Lung (tissue), 11 donors: ENCODE measurements at regions not wholly inside any gene's neighbourhood (a gene's known extent, or its start where the extent isn't known, plus 50 kb on each side); places are given as distances from the start of the nearest gene placed in this dataset.

Experiments
- ATAC-seq: fragments of 200-7000 bp; cut with Tn5 transposase; one replicate; pipeline ENCODE4 v1.9.1; 2020; ENCODE audit warnings: moderate number of reproducible peaks; ENCODE audit not compliant: insufficient read depth, low FRiP score
- DNase-seq, 3 donors: peaks; one replicate each; pipeline ENCODE4 v3.0.0-alpha.2; 2013 to 2017
- H3K27ac ChIP-seq, 2 donors: one replicate each; pipeline ENCODE4 v1.5.1; 2013; ENCODE audit warnings: mild to moderate bottlenecking in 2 of 2, moderate library complexity in 2 of 2, control low read depth in 1 of 2, inconsistent platforms in 1 of 2, low read depth in 1 of 2, low read length in 1 of 2
- H3K27me3 ChIP-seq, 3 donors: one replicate each; pipeline ENCODE4 v1.5.1; 2013; ENCODE audit warnings: low read length in 2 of 3; ENCODE audit not compliant: control insufficient read depth in 3 of 3, insufficient read depth in 3 of 3
- H3K36me3 ChIP-seq, 4 donors: one replicate each; pipeline ENCODE4 v1.5.1; 2013; ENCODE audit warnings: low read length in 4 of 4, mild to moderate bottlenecking in 1 of 4, moderate library complexity in 1 of 4; ENCODE audit not compliant: control insufficient read depth in 4 of 4, insufficient read depth in 4 of 4
- H3K4me1 ChIP-seq, 5 donors: one replicate each; pipeline ENCODE4 v1.5.1; 2013; ENCODE audit warnings: low read length in 5 of 5, mild to moderate bottlenecking in 2 of 5, moderate library complexity in 1 of 5; ENCODE audit not compliant: control insufficient read depth in 5 of 5, insufficient read depth in 5 of 5
- H3K4me3 ChIP-seq: one replicate; pipeline ENCODE4 v1.5.1; 2013; ENCODE audit warnings: mild to moderate bottlenecking, control low read depth, moderate library complexity
- H3K9ac ChIP-seq, 2 donors: one replicate each; pipeline ENCODE4 v1.5.1; 2013; ENCODE audit warnings: low read length in 2 of 2, control low read depth in 1 of 2; ENCODE audit not compliant: insufficient read depth in 1 of 2
- H3K9me3 ChIP-seq, 4 donors: one replicate each; pipeline ENCODE4 v1.5.1; 2013; ENCODE audit warnings: low read length in 3 of 4, mild to moderate bottlenecking in 1 of 4, moderate library complexity in 1 of 4; ENCODE audit not compliant: control insufficient read depth in 4 of 4, insufficient read depth in 3 of 4
- CTCF ChIP-seq: IDR thresholded peaks from 2 replicates; pipeline ENCODE4 v1.5.1; 2012; ENCODE audit warnings: mild to moderate bottlenecking; ENCODE audit errors: control extremely low read depth, extremely low read depth
- WGBS, 2 donors: extraction: QIAGEN DNeasy Blood & Tissue Kit; methylation state at CpG; one replicate each; pipeline ENCODE4 v1.1.7; 2013; 5-methylcytosine and 5-hydroxymethylcytosine counted together
- donor health status: control.
- donor health status: control.
- donor health status: Bipolar disorder and iron deficiency.
- donor health status: healthy.
- donor health status: DM: yes; HTN: yes; CAD: no.

GRCh38 chr1:83813576-83813975 lies 185.4 kb downstream of the TTLL7 start:
- Histone ChIP-seq H3K4me3 (no peak overlapping the region), H3K36me3 (no peaks in the 10 kb centered on the region), H3K27me3 (no peaks in the 10 kb centered on the region), H3K9me3 (no peaks in the 10 kb centered on the region), H3K4me1 (peaks cover 0 to 5% (median 0%) of the 10 kb centered on the region in 5 donors), H3K27ac (no peak overlapping the region), H3K9ac (no peak overlapping the region)
- ATAC-seq, result no peak
- TF ChIP-seq CTCF, result no peak
- no peak for DNase-seq
- WGBS, 2 donors, result 93 to 95% methylated on average over 4 of the region's 4 CpGs

DNA sequence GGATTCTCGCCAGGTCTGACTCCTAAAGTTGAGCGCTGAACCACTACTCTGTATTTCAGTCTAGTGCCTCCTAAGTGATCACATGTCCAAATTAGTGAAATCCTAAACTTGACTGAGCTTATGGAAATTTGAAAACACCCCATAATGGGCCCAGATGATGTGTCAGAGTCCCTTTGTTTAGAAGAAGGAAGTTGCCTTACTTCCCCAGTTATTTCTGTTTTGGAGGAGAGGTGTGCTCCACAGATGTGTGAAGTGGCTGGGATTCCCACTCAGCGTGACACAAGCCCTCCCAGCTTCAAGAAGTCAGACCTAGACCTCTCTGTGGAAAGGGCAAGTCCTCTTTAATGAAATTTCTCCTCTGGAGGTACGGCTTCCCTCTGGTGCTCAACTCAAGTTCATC lies 188.8 kb downstream of the TTLL7 start:
- no peak overlapping the region for H3K4me3 ChIP-seq
- WGBS, 2 donors, result 86 to 87% methylated on average over 4 of the region's 4 CpGs
- no peak for ATAC-seq
- H3K27ac ChIP-seq, result no peak overlapping the region
- TF ChIP-seq CTCF, result no peak
- no peak for DNase-seq
- H3K36me3 ChIP-seq, result no peaks in the 10 kb centered on the region
- no peak overlapping the region for H3K9ac ChIP-seq
- peaks cover 0 to 5% (median 0%) of the 10 kb centered on the region in 5 donors for H3K4me1 ChIP-seq
- no peaks in the 10 kb centered on the region for H3K9me3 ChIP-seq
- H3K27me3 ChIP-seq, result no peaks in the 10 kb centered on the region

- peaks cover 0 to 5% (median 0%) of the 10 kb centered on the region in 5 donors for H3K4me1 ChIP-seq
- H3K27me3 ChIP-seq, result no peaks in the 10 kb centered on the region
- H3K4me3 ChIP-seq, result no peak overlapping the region
- no peak overlapping the region for H3K27ac ChIP-seq
- ATAC-seq (no peak), DNase-seq (no peak)
- no peak overlapping the region for H3K9ac ChIP-seq
- no peak for TF ChIP-seq CTCF
- H3K9me3 ChIP-seq, result no peaks in the 10 kb centered on the region
- H3K36me3 ChIP-seq, result no peaks in the 10 kb centered on the region
These were observed 190.4 kb downstream of the TTLL7 start for GRCh38 chr1:83808536-83808935.

GRCh38 chr1:83807821-83808220 lies 191.1 kb downstream of the TTLL7 start:
- Histone ChIP-seq H3K27ac (no peak overlapping the region), H3K4me3 (no peak overlapping the region)

More at GRCh38 chr1:83807821-83808220, 191.1 kb downstream of the TTLL7 start:
- WGBS, 2 donors, result 88 to 91% methylated on average over 3 of the region's 3 CpGs
- ATAC-seq (no peak), DNase-seq (no peak)
- no peaks in the 10 kb centered on the region for H3K27me3 ChIP-seq
- H3K9me3 ChIP-seq, result no peaks in the 10 kb centered on the region
- no peaks in the 10 kb centered on the region for H3K36me3 ChIP-seq
- no peak overlapping the region for H3K9ac ChIP-seq
- peaks cover 0 to 5% (median 0%) of the 10 kb centered on the region in 5 donors for H3K4me1 ChIP-seq
- no peak for TF ChIP-seq CTCF
